ENCODE measurements at regions not wholly inside any gene's neighbourhood (a gene's known extent, or its start where the extent isn't known, plus 50 kb on each side); places are given as distances from the start of the nearest gene placed in this dataset.

GRCh38 chr11:32161293-32161692 is 70.4 kb downstream of the RCN1 start:
- DNase-seq: no peak

GRCh38 chr11:32162351-32162750 is 71.5 kb downstream of the RCN1 start:
- no peak for DNase-seq

GRCh38 chr11:32162906-32163305 is 72.0 kb downstream of the RCN1 start:
- DNase-seq: no peak

GRCh38 chr11:32163557-32163956 is 72.7 kb downstream of the RCN1 start:
- DNase-seq: no peak

GRCh38 chr11:32164836-32165235 is 74.0 kb downstream of the RCN1 start:
- DNase-seq: no peak

- no peak for DNase-seq
These were observed 78.0 kb downstream of the RCN1 start for GRCh38 chr11:32168924-32169323.

GRCh38 chr11:32171445-32171844 is 80.6 kb downstream of the RCN1 start:
- DNase-seq: no peak

- DNase-seq: no peak
These were observed 81.4 kb downstream of the RCN1 start for GRCh38 chr11:32172041-32172847.

- peak; percentile 59 for DNase-seq
These were observed 82.3 kb downstream of the RCN1 start for GRCh38 chr11:32172848-32173834.

GRCh38 chr11:32173977-32174376 is 83.1 kb downstream of the RCN1 start:
- DNase-seq: no peak

- DNase-seq: peak; percentile 71
These were observed 85.5 kb downstream of the RCN1 start for GRCh38 chr11:32176223-32176934.

- DNase-seq: no peak
These were observed 87.8 kb downstream of the RCN1 start for GRCh38 chr11:32178692-32179091.

- no peak for DNase-seq
These were observed 92.6 kb downstream of the RCN1 start for GRCh38 chr11:32183512-32183911.

GRCh38 chr11:32184041-32184722 is 93.3 kb downstream of the RCN1 start:
- no peak for DNase-seq

GRCh38 chr11:32184723-32185376 is 94.0 kb downstream of the RCN1 start:
- no peak for DNase-seq

GRCh38 chr11:32186118-32186517 is 95.2 kb downstream of the RCN1 start:
- DNase-seq: no peak

- DNase-seq: no peak
These were observed 96.2 kb downstream of the RCN1 start for GRCh38 chr11:32187111-32187510.

- no peak for DNase-seq
These were observed 97.9 kb downstream of the RCN1 start for GRCh38 chr11:32188785-32189184.

GRCh38 chr11:32196137-32196536 is 105.3 kb downstream of the RCN1 start:
- DNase-seq: no peak

GRCh38 chr11:32198053-32198452 is 107.2 kb downstream of the RCN1 start:
- DNase-seq: no peak

- no peak for DNase-seq
These were observed 109.4 kb downstream of the RCN1 start for GRCh38 chr11:32200136-32200847.
